Cardiac fibroblast (primary cell): ENCODE measurements at regions not wholly inside any gene's neighbourhood (a gene's known extent, or its start where the extent isn't known, plus 50 kb on each side); places are given as distances from the start of the nearest gene placed in this dataset.
"Not testable (repeated sequence)": the region's sequence is repeated elsewhere in the genome, so short reads cannot be mapped to it uniquely, and the experiment has no call there.

Source experiments
- DNase-seq, 2 donors: peaks; one replicate each; pipeline versions ENCODE4 v3.0.0 to v3.0.0-alpha.2; 2010; ENCODE audit warnings: low read depth in 2 of 2
- H3K4me3 ChIP-seq, 2 donors: replicated peaks in 1 of 2; 1 replicate in 1 of 2; 2 replicates in 1 of 2; pipeline ENCODE4 v1.5.1; 2011; ENCODE audit warnings: low read depth in 2 of 2, low read length in 2 of 2, mild to moderate bottlenecking in 2 of 2, moderate library complexity in 1 of 2
- TF ChIP-seq, protein P1 (sequence below): IDR thresholded peaks from one replicate; pipeline ENCODE4 v1.5.1; 2011; ENCODE audit warnings: low read depth, mild to moderate bottlenecking, low read length, inconsistent platforms

DNA sequence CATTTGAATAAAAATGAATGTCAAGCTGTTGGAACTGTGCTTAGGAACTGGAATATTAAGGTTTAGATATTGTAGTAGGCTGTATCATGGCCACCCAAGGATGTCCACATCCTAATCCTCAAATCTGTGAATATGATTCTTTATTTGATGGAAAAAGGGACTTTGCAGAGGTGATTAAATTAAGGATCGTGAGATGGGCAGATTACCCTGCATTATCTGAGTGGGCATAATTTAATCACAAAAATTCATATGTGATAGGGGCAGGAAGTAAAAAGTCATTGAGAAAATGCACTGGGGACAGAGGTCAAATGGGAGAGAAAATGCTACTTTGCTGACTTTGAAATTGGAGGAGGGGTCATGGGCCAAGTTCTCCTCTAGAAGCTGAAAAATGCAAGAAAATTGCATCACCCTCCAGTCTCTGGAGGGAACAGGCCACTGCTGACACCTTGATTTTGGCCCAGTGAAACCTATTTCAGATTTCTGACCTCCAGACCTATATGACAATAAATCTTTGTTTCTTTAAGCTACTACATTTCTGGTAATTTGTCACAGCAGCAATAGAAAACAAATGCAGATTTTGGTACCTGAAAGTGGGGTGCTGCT is 521.4 kb downstream of the PCDH7 start:
- no peak for DNase-seq
- TF ChIP-seq, protein P1, sequence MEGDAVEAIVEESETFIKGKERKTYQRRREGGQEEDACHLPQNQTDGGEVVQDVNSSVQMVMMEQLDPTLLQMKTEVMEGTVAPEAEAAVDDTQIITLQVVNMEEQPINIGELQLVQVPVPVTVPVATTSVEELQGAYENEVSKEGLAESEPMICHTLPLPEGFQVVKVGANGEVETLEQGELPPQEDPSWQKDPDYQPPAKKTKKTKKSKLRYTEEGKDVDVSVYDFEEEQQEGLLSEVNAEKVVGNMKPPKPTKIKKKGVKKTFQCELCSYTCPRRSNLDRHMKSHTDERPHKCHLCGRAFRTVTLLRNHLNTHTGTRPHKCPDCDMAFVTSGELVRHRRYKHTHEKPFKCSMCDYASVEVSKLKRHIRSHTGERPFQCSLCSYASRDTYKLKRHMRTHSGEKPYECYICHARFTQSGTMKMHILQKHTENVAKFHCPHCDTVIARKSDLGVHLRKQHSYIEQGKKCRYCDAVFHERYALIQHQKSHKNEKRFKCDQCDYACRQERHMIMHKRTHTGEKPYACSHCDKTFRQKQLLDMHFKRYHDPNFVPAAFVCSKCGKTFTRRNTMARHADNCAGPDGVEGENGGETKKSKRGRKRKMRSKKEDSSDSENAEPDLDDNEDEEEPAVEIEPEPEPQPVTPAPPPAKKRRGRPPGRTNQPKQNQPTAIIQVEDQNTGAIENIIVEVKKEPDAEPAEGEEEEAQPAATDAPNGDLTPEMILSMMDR: no peak
- no peak overlapping the region for H3K4me3 ChIP-seq

DNA sequence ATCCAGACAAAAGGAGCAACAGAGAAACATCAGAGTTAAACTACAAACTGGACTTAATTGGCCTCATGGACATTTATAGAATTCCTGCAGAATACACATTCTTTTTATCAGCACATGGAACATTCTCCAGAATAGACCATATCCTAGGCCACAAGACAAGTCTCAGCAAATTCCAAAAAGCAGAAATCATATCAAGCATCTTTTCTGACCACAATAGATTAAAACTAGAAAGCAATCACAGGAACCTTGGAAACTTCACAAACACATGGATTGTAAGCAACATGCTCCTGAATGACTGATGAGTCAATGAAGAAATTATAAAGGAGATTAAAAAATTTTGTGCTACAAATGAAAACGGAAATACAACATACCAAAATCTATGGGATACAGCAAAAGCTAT is 526.7 kb downstream of the PCDH7 start:
- no peak overlapping the region for H3K4me3 ChIP-seq
- TF ChIP-seq, protein P1: no peak
- peak in 1 of 2 donors; percentile 11 for DNase-seq

- TF ChIP-seq, protein P1: no peak
- no peak overlapping the region for H3K4me3 ChIP-seq
- no peak for DNase-seq
Measured at GRCh38 chr4:31259119-31259518, 539.0 kb downstream of the PCDH7 start.

DNA sequence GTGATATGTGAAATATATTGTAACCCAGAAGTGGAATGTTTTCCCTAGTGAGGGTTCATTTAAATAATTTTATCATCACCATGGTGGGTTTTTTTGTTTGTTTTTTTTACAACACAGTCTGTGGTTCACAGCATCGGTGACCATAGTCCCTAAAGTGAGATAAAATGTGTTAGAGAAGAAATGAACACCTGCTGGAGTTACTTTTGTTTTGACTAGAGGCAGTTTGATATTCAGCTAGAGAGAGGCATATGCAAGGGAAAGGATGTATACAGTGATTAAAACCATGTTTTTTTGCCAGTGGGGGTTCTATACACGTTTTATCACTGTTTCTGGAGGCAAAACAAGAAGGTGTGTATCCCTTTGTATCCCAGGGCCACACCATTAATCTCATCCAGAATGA is 541.5 kb downstream of the PCDH7 start:
- TF ChIP-seq, protein P1: no peak
- H3K4me3 ChIP-seq: no peak overlapping the region
- no peak for DNase-seq

- not testable (repeated sequence) for H3K4me3 ChIP-seq
Measured at GRCh38 chr4:31266094-31266493, 545.9 kb downstream of the PCDH7 start.

DNA sequence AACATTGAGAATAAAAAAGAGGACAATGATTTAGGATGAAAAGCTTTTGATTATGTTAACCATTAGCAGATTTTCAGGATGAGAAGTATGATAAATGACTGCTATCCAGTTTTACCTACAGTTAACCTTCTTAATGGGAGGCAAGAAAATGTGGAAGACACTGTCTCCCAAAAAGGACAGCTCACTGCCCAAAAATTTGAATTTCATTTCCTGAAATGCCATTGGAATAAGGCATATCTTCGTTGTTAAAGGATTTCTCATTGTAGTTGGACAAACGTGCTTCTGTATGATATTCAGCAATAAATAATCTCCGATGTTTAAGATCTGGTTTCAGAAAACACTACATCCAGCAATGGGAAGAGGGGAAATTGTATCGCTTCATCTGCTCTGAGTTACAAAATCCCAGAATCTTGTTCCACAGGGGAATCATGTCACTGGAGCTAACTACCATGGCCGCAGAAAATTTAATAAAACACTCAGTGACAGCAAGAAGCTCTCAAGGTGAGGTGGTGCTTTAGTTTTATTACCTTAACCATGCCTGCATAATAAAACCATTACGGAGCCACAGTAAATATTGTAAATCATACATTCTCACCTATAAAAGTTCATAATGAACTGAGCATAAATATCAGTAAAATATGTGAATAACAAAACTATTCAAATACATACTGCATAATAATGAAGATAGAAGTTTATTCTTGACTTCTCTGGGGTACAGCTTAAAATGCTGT is 552.3 kb downstream of the PCDH7 start:
- no peak overlapping the region for H3K4me3 ChIP-seq
- no peak for DNase-seq
- TF ChIP-seq, protein P1: no peak

More at GRCh38 chr4:31266094-31266493, 545.9 kb downstream of the PCDH7 start:
- not testable (repeated sequence) for DNase-seq

DNA sequence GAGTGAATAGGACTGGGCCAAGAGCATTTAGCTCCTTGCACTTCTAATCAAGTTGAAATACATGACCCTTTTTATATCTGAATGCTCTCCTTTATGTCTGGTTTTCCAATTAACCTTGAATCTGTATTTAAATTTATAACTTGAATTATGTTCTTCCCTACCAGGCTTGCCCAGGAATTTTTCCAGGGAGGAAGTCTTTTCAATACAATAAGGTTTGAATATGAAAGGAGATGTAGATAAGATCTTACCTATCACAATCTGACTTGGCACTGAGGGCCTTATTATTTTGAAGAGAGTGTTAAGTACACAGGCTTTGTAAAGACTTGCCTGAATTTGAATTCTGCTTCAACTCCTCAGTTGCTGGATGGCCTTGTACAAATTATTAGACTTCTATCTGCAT is 555.7 kb downstream of the PCDH7 start:
- H3K4me3 ChIP-seq: no peak overlapping the region
- TF ChIP-seq, protein P1: no peak
- DNase-seq: no peak
